GM12875 (cell line): ENCODE measurements at regions not wholly inside any gene's neighbourhood (a gene's known extent, or its start where the extent isn't known, plus 50 kb on each side); places are given as distances from the start of the nearest gene placed in this dataset.

Source experiments
- H3K4me3 ChIP-seq: one replicate; pipeline ENCODE4 v1.5.1; 2011; ENCODE audit warnings: low read depth, low read length, control low read depth
- TF ChIP-seq, protein P1 (sequence below): IDR thresholded peaks from 2 replicates; pipeline ENCODE4 v1.5.1; 2011; ENCODE audit warnings: low read depth, mild to moderate bottlenecking, control low read depth, inconsistent platforms, low read length, moderate library complexity, borderline replicate concordance; ENCODE audit not compliant: insufficient read depth

DNA sequence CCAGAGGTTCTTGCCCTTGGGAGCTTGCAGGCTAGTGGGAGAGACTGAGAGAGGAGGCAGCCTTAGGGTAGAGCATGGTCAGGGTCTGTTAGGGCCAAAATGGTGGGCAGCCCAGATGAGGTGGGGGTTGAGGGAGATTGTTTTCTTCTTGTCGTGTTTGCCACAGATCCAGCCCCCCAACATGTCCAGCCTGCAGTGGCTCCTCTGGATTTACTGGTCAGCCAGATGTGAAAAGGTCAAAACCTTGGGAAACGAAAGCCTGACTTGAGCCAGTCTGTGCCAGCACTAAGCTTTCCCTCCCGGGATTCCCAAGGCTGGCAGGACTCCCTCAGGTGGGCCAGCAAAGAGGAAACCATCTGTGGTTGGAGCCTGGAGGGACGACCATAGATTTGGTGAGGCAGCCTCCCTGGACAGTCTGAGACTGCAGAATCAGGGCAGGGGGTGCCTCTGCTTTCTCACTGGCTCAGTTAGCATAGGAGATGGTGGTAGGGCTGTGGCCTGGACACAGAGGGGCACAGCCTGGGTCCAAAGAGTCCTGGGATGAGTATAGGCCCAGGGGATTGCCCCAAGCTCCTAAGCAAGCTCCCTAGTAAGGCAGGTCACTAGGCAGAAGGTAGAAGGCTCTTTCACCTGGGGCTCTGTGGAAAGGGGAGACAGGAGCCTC lies 51.2 kb upstream of the PRR23C start:
- no peak overlapping the region for H3K4me3 ChIP-seq
- TF ChIP-seq, protein P1, sequence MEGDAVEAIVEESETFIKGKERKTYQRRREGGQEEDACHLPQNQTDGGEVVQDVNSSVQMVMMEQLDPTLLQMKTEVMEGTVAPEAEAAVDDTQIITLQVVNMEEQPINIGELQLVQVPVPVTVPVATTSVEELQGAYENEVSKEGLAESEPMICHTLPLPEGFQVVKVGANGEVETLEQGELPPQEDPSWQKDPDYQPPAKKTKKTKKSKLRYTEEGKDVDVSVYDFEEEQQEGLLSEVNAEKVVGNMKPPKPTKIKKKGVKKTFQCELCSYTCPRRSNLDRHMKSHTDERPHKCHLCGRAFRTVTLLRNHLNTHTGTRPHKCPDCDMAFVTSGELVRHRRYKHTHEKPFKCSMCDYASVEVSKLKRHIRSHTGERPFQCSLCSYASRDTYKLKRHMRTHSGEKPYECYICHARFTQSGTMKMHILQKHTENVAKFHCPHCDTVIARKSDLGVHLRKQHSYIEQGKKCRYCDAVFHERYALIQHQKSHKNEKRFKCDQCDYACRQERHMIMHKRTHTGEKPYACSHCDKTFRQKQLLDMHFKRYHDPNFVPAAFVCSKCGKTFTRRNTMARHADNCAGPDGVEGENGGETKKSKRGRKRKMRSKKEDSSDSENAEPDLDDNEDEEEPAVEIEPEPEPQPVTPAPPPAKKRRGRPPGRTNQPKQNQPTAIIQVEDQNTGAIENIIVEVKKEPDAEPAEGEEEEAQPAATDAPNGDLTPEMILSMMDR: no peak

DNA sequence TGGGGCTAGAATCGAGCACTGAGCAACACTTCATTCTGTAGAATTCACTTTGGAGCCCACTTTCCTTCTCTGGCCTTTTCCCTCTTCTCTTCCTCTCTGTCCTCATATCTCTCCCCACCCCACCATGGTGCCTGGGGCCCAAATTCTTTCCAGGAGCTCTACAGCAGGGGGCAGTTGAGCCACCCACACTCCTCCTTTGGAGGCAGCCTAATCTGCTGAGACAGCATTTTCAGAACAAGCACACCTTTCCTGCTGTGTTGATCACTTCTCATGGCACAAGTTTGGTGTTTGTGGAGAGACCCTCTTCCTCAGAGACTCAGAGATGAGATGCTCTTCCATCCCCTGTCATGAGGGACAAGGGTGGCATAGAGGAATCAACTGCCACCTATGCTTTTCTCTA lies 52.0 kb upstream of the PRR23C start:
- TF ChIP-seq, protein P1: no peak
- H3K4me3 ChIP-seq: no peak overlapping the region

DNA sequence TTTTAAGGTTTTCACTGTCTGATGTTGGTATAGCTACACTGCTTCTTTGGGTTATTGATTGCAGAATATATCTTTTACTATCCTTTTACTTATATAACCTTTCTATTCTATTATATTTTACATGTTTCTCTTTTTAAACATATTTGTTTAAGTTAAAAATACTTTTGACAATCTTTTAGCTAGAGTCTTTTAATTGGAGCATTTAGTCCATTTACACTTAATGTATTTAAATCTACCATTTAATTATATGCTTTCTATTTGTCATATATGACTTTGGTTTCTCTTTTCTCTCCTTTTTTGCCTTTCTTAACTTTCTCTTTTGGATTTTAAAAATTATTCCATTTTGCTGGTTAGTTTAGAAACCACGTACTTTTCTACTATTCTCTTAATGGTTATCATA lies 53.7 kb upstream of the PRR23C start:
- H3K4me3 ChIP-seq: no peak overlapping the region
- TF ChIP-seq, protein P1: no peak

DNA sequence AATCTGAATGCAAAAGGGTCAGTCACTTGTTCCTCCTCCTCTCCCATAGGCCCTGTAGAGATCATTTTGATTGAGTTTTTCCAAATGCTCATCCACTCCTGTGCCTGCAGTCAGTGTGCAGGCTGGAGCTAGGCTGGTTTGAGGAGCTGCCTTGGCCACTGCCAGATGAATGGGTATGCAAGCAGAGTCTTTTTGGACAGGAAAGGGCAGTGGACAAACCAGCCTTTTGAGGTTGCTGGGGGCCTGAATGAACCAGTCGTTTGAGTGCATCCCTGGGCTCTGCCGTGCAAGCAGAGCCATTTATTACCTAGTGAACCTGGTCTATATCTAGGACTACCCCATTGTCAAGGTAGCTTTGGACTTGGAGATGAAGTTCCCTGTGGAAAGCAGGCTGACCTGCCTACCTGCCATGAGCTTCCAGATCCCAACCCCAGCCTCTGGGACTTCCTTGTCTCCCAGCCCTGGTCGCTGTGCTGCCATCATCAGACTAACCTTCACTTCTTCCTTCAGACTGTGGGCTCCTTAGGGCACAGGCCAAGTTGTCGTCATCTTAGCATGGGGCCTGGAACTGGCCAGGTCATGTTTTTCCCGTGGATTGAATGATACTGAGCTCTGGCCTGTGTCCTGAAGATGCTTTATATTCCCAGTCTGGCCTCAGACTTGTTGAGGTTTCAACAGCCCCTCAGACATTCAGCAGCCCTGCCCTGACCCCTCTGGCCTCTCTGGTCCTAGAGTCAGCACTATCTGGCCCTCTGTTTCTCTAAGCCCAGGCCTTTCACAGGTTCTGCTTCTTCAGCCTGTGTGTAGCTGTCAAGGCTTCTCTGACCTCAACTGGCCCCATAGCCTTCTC lies 55.5 kb upstream of the PRR23C start:
- no peak overlapping the region for H3K4me3 ChIP-seq
- TF ChIP-seq, protein P1: no peak

DNA sequence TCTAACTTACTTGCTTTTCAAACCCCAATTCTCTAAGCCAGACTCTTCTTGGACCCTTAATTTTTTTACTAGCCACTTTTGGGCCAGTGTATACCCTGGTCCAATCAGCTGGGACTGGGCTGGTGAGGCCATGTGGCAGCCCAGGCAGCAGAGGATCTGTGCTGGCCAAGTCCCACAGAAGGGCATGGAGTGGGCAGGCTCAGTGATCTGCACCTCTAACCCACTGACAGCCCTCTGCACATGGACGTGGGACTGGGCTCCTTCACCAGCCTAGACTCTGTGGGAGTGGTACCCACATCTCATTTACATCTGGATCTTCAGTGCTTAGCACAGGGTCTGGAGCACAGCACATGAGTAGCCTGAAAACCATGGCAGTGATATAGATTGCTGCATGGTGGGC lies 56.1 kb upstream of the PRR23C start:
- no peak overlapping the region for H3K4me3 ChIP-seq
- TF ChIP-seq, protein P1: no peak

DNA sequence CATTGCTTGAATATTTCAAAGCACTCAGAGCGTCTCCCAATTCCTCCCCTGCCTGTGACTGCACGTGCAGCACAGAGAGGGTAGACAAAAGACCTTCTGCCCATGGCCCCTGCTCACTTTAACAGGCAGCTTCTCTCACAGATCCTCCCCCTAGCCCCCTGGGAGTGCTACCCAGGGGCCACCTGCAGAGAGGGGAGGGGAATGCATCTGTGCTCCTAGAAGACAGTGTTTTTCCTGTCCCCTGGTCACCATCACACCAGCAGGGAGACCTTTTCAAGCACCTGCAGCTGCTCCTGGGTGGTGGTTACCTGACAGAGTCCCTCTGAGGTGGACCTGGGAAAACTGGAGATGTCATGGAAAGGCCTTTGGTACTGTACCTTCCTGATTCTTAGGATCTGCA lies 56.7 kb upstream of the PRR23C start:
- H3K4me3 ChIP-seq: no peak overlapping the region
- TF ChIP-seq, protein P1: no peak

DNA sequence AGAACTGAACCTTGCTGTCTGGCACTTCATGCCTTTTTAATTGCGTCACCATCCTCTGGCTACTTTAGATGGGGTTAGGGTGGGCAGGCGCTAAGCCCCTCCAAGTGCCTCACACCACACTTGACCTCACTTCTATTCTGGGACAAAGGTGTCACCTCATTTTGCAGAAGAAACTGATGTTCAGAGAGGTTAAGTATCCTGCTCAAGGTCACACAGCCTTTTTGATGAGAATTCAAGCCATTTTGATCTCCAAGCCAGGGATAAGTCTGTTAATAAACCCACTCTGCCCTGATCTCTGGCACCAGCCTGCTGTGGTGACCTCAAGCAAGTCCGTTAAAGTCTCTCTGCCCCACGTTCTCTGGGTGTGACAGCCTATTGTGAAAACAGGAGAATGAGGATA lies 58.8 kb upstream of the PRR23C start:
- H3K4me3 ChIP-seq: no peak overlapping the region
- TF ChIP-seq, protein P1: no peak
